Trophoblast cell (in vitro differentiated cells and primary cell): ENCODE measurements at regions not wholly inside any gene's neighbourhood (a gene's known extent, or its start where the extent isn't known, plus 50 kb on each side); places are given as distances from the start of the nearest gene placed in this dataset.

Experiments
- DNase-seq, 2 donors: peaks; one replicate each; pipeline ENCODE4 v3.0.0-alpha.2; 2016
- H2AFZ ChIP-seq: 2 replicates; pipeline ENCODE4 v1.6.1; 2013; ENCODE audit warnings: low read length, moderate library complexity, mild to moderate bottlenecking; ENCODE audit not compliant: insufficient read depth, poor library complexity
- H2AK5ac ChIP-seq: 2 replicates; pipeline ENCODE4 v1.6.1; 2013; ENCODE audit warnings: mild to moderate bottlenecking, low read length
- H2BK120ac ChIP-seq: 2 replicates; pipeline ENCODE4 v1.6.1; 2013; ENCODE audit warnings: low read length, mild to moderate bottlenecking, moderate library complexity; ENCODE audit not compliant: insufficient read depth, poor library complexity
- H2BK12ac ChIP-seq: 2 replicates; pipeline ENCODE4 v1.6.1; 2013; ENCODE audit warnings: mild to moderate bottlenecking, low read length, moderate library complexity
- H2BK5ac ChIP-seq: 2 replicates; pipeline ENCODE4 v1.6.1; 2013; ENCODE audit warnings: low read length, low read depth, moderate library complexity, mild to moderate bottlenecking; ENCODE audit not compliant: poor library complexity
- H3K14ac ChIP-seq: 2 replicates; pipeline ENCODE4 v1.6.1; 2013; ENCODE audit warnings: mild to moderate bottlenecking, low read length
- H3K18ac ChIP-seq: 2 replicates; pipeline ENCODE4 v1.6.1; 2013; ENCODE audit warnings: mild to moderate bottlenecking, low read length
- H3K23ac ChIP-seq: 2 replicates; pipeline ENCODE4 v1.6.1; 2013; ENCODE audit warnings: low read length
- H3K27ac ChIP-seq: 2 replicates; pipeline ENCODE4 v1.5.1; 2013; ENCODE audit warnings: low read depth, mild to moderate bottlenecking, inconsistent platforms, low read length, moderate library complexity
- H3K27me3 ChIP-seq: 2 replicates; pipeline ENCODE4 v1.6.1; 2013; ENCODE audit warnings: inconsistent platforms, mild to moderate bottlenecking, low read length, moderate library complexity; ENCODE audit not compliant: insufficient read depth
- H3K36me3 ChIP-seq, 2 experiments: 1 replicate in 1 of 2; 2 replicates in 1 of 2; pipeline ENCODE4 v1.6.1; 2013; ENCODE audit warnings: low read length in 2 of 2, mild to moderate bottlenecking in 2 of 2, moderate library complexity in 1 of 2; ENCODE audit not compliant: insufficient read depth in 2 of 2, control insufficient read depth in 1 of 2
- H3K4ac ChIP-seq: 2 replicates; pipeline ENCODE4 v1.6.1; 2013; ENCODE audit warnings: low read depth, mild to moderate bottlenecking, low read length, moderate library complexity
- H3K4me1 ChIP-seq, 2 experiments: 1 replicate in 1 of 2; 2 replicates in 1 of 2; pipeline ENCODE4 v1.6.1; 2013; ENCODE audit warnings: low read length in 2 of 2, mild to moderate bottlenecking in 2 of 2, moderate library complexity in 1 of 2; ENCODE audit not compliant: insufficient read depth in 2 of 2, control insufficient read depth in 1 of 2
- H3K4me2 ChIP-seq: 2 replicates; pipeline ENCODE4 v1.6.1; 2013; ENCODE audit warnings: inconsistent platforms, mild to moderate bottlenecking, low read length, moderate library complexity
- H3K4me3 ChIP-seq: 2 replicates; pipeline ENCODE4 v1.5.1; 2013; ENCODE audit warnings: mild to moderate bottlenecking, low read depth, low read length, inconsistent platforms
- H3K79me1 ChIP-seq: one replicate; pipeline ENCODE4 v1.6.1; 2013; ENCODE audit warnings: low read length
- H3K79me2 ChIP-seq: 2 replicates; pipeline ENCODE4 v1.6.1; 2013; ENCODE audit warnings: low read length, mild to moderate bottlenecking; ENCODE audit not compliant: control insufficient read depth, insufficient read depth, poor library complexity
- H3K9ac ChIP-seq: 2 replicates; pipeline ENCODE4 v1.6.1; 2013; ENCODE audit warnings: mild to moderate bottlenecking, low read length
- H3K9me3 ChIP-seq: 2 replicates; pipeline ENCODE4 v1.6.1; 2013; ENCODE audit warnings: low read depth, mild to moderate bottlenecking, control low read depth, inconsistent platforms, low read length; ENCODE audit not compliant: insufficient read depth
- H4K12ac ChIP-seq: 2 replicates; pipeline ENCODE4 v1.6.1; 2013; ENCODE audit warnings: low read depth, mild to moderate bottlenecking, low read length, moderate library complexity
- H4K8ac ChIP-seq: 2 replicates; pipeline ENCODE4 v1.6.1; 2013; ENCODE audit warnings: low read depth, mild to moderate bottlenecking, low read length, moderate library complexity
- H4K91ac ChIP-seq: one replicate; pipeline ENCODE4 v1.6.1; 2013; ENCODE audit warnings: low read depth, mild to moderate bottlenecking, low read length, moderate library complexity
- WGBS: extraction: QIAGEN DNeasy Blood & Tissue Kit; methylation state at CpG from one replicate; pipeline ENCODE4 v1.1.7; 2013; ENCODE audit warnings: missing lambda C conversion rate; ENCODE audit not compliant: insufficient read length, insufficient coverage; ENCODE audit errors: extremely low coverage; 5-methylcytosine and 5-hydroxymethylcytosine counted together

DNA sequence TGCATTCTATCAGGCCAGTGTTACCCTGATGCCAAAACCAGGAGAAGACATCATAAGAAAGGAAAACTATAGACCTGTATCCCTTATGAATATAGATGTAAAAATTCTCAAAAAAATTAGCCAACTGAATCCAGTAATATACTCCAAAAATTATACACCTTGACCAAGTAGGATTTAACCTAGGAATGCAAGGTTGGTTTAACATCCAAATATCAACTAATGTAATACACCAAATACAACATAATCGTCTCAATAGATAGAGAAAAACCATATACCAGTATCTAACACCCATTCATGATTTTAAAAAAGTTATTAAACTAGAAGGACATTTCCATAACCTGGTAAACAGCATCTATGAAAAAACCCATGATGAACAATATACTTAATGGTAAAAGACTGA is 56.5 kb upstream of the SELENOK start:
- no peak overlapping the region for H2BK120ac ChIP-seq
- H3K4ac ChIP-seq: no peak overlapping the region
- no peak overlapping the region for H2AFZ ChIP-seq
- no peak for DNase-seq
- H3K14ac ChIP-seq: no peak overlapping the region
- no peak overlapping the region for H3K9ac ChIP-seq
- no peak overlapping the region for H2AK5ac ChIP-seq
- no peaks in the 10 kb centered on the region for H3K36me3 ChIP-seq
- WGBS: no CpG with 5 or more reads among the region's 1 CpG
- no peak overlapping the region for H2BK5ac ChIP-seq
- H3K79me1 ChIP-seq: no peaks in the 10 kb centered on the region
- no peak overlapping the region for H3K18ac ChIP-seq
- H4K91ac ChIP-seq: no peak overlapping the region
- H3K4me2 ChIP-seq: no peak overlapping the region
- H2BK12ac ChIP-seq: no peak overlapping the region
- no peak overlapping the region for H4K8ac ChIP-seq
- H3K4me3 ChIP-seq: no peak overlapping the region
- no peak overlapping the region for H4K12ac ChIP-seq
- H3K23ac ChIP-seq: no peak overlapping the region
- no peaks in the 10 kb centered on the region for H3K79me2 ChIP-seq
- no peak overlapping the region for H3K27ac ChIP-seq
- H3K4me1 ChIP-seq: no peaks in the 10 kb centered on the region
- H3K27me3 ChIP-seq: no peaks in the 10 kb centered on the region
- H3K9me3 ChIP-seq: peaks cover 2% of the 10 kb centered on the region

DNA sequence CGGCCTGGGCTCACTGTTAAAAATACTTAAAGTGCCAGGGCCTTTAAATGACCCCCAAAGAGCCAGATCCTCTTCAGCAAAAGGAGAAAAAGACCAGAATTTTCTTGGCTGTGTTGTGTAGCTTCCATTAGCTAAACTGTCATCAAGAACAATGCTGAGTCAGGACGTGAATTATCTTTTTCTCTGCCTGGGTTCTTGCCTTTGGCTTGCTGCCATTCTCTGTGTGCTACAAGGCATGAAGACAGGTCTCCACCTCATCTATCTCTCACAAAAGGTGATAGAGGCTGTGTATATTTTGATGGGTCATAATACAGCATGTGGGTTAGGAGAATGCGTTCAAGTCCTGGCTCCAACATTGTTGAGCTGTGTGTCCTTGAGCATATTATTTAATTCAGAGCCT is 52.4 kb upstream of the SELENOK start:
- DNase-seq: no peak
- Histone ChIP-seq H3K23ac (no peak overlapping the region), H3K4me1 (no peaks in the 10 kb centered on the region), H2BK120ac (no peak overlapping the region), H3K27me3 (no peaks in the 10 kb centered on the region), H2AK5ac (no peak overlapping the region), H2BK5ac (no peak overlapping the region), H3K14ac (no peak overlapping the region), H4K91ac (no peak overlapping the region), H3K36me3 (no peaks in the 10 kb centered on the region), H4K8ac (no peak overlapping the region), H2AFZ (no peak overlapping the region), H3K9me3 (peaks cover 2% of the 10 kb centered on the region), H3K27ac (no peak overlapping the region), H3K79me2 (no peaks in the 10 kb centered on the region), H3K4me2 (no peak overlapping the region), H3K18ac (no peak overlapping the region), H3K9ac (no peak overlapping the region), H3K79me1 (no peaks in the 10 kb centered on the region), H2BK12ac (no peak overlapping the region), H4K12ac (no peak overlapping the region), H3K4me3 (no peak overlapping the region), H3K4ac (no peak overlapping the region)
- WGBS: no CpG with 5 or more reads among the region's 3 CpGs

DNA sequence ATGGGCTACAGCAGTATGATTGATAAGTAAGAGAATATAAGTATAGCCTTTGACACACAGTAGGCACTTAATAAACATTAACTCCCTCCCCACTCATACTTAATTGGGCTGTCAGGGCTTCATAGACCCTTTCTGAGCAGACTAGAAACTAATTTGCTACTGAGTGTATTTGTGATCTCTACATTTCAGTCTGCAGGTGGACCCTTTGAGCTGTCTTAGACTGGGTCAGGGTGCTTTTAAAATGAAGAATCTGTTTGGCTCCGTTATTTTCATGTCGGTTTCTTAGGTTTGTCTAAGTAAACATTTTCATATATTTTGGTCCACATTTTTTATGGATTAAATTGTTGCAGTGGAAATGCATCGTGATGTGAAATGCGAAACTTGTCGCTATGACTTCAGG is 50.3 kb upstream of the SELENOK start:
- Histone ChIP-seq H2BK12ac (no peak overlapping the region), H2BK120ac (no peak overlapping the region), H3K36me3 (no peaks in the 10 kb centered on the region), H3K4me2 (no peak overlapping the region), H3K27me3 (no peaks in the 10 kb centered on the region), H2AFZ (no peak overlapping the region), H4K12ac (no peak overlapping the region), H3K4ac (no peak overlapping the region), H2AK5ac (no peak overlapping the region), H3K79me2 (no peaks in the 10 kb centered on the region), H4K91ac (no peak overlapping the region), H3K4me1 (no peaks in the 10 kb centered on the region), H3K18ac (no peak overlapping the region), H3K27ac (no peak overlapping the region), H3K9me3 (no peaks in the 10 kb centered on the region), H3K9ac (no peak overlapping the region), H3K14ac (no peak overlapping the region), H3K79me1 (no peaks in the 10 kb centered on the region), H3K23ac (no peak overlapping the region), H3K4me3 (no peak overlapping the region), H4K8ac (no peak overlapping the region), H2BK5ac (no peak overlapping the region)
- WGBS: no CpG with 5 or more reads among the region's 5 CpGs
- peak in 1 of 2 donors; percentile 27 for DNase-seq
